HG03025 (cell line): ENCODE measurements at regions not wholly inside any gene's neighbourhood (a gene's known extent, or its start where the extent isn't known, plus 50 kb on each side); places are given as distances from the start of the nearest gene placed in this dataset.
A peak's percentile ranks its signal among the peaks of the same experiment; 100 is the strongest.

Experiments used
- ATAC-seq: cut with Tn5 transposase; IDR thresholded peaks from one replicate; pipeline ENCODE4 v1.9.1; 2021; ENCODE audit warnings: mild to moderate bottlenecking, moderate library complexity; ENCODE audit not compliant: unreplicated experiment, low FRiP score

DNA sequence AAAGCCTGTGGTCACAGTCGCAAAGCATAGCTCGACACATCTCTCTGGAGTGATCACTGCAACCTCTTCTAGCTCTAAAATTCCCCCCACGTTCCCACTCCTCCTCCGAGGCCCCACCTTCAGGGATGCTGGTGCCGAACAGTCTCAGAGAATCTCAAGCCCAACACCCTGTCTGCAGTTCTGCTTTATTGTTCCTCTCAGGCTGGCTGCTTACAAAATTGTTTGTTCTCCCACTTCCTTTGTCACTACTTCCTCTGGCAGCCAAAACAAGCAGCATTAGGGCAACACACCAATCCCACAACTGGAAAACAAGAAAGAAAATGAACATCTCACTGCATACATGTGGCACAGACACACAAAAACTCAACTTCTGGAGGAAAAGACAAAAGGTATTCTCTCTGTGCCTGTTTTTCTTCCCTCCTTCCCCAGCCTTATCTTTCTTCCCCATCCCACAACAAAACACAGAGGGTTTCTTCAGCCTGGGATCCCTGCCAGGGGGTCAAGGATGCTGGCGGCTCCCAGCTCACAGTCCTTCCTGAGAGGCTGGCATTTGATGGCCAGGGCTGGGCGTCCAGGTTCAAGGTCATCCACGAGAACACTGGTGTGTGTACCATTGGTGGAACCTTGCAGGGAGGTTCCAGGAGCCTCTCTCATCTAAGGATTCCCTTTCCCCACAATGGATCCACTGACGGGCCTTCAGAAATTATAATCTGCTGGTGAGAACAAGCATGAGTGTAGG lies 108.4 kb downstream of the TMCO5A start:
- ATAC-seq = no peak

- ATAC-seq = no peak
Measured at GRCh38 chr15:38046257-38047051, 112.0 kb downstream of the TMCO5A start.

DNA sequence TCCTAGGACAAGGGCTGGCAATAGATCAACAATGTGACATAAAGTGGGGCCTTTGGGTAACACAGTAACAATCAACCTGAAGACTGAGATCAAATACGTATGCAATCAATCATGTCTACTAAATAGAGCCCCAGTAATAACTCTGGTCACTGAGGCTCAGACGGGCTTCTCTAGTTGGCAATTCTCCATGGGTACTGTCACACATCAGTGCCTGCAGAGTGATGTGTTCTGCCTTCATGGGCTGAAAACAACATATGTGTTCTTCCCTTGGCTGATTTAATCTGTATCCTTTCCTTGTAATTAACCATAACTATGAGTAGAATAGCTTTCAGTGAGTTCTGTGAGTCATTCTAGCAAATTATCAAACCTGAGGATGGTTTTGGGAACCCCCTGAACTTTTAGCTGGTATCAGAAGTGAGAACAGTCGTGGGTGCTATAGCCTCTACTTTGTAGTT lies 113.6 kb downstream of the TMCO5A start:
- no peak for ATAC-seq

GRCh38 chr15:38049891-38050290 lies 115.5 kb downstream of the TMCO5A start:
- no peak for ATAC-seq

DNA sequence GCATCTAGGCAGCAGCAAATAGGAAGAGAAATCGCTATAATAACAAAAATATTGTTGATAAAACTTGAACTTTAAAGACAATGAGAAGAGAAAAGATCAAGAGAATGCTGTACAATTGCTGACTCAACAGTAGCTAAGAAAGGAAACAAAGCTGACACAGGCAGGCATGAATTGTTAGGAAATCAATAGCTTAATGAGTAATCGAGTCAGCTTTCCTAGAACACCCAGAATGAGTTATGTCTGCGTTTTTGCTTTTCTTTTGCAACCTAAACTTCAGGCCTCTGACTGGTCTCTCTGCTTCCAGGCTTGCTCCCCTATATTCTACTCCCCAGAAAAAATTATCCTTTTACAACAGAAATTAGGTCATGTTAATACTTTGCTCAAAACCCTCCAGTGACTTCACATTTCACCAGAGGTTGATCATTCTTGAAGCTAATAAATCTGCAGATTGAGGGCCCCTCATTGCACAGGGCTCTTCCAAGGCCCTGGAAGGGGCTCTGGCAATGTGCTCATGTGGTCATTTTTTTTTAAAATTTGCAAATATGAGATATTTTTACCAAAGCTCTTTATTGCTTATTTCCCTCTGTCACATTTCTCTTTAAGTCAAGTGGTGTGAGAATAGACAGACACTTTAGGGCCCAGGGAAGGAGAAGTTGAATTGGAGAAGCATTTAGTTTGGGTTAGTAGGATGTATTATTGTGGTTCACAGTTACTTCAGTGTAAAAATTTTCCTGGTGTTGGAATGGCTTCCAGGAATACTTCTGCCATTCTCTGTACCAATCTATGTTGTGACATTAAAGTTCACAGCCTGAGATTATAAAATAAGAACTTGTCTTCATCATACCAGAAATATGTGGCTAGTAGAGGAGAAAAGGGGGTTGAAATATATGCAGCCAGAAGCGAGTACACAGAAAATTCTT lies 116.3 kb downstream of the TMCO5A start:
- ATAC-seq = no peak

DNA sequence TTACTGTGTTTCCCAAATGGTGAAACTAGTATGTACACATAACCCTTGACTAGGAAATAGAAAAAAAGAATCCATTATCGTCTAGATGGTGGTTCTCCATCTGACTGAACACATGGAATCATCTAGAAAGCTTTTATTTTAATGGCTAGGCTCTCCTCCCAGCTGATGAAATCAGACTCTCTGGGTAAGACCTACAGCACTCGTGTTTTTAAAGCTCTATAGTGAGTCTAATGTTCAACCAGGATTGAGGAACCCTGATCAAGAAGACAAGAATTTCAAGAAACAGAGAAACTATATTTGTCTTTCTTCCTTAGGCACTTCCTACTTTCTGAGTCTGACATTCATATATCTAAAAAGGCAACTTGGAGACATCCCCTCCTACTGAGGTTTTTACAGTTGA lies 118.8 kb downstream of the TMCO5A start:
- ATAC-seq = no peak

DNA sequence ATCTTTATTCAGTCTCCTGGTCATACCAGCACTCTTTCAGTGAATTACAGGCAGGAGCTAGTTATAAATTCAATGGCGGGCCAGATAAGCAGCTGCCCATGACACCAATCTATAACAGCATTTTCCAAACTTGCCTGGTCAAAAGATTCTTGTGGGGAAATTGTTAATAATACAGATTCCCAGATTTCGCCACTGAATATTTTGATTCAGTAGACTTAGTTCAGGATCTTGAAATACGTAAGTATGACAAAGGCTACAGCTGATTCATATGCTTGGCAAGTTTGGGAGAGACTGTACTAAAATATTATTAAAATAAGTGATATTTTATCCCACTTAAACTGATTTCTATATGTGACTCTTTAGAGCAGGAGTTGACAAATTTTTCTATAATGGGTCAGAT lies 119.3 kb downstream of the TMCO5A start:
- ATAC-seq = no peak

DNA sequence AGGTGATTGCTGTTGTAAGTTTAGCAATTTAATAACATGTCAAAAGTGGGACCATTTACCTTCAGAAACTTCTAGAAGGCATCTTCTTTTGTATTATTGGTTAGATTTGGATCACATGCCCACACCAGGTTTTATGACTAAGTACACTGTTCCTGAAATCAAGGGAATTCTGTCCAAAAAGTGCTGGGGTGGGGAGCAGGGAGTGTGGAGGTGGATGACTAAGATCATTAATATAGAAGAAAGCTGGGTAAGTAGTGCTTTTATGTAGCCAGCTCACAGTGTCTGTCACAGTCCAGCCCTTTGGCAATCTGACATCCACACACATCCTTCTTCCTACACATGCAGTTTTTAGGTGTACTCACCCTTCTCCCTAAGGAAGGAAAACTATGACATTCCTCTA lies 120.0 kb downstream of the TMCO5A start:
- ATAC-seq = no peak

- ATAC-seq = no peak
Measured at GRCh38 chr15:38058596-38059075, 124.2 kb downstream of the TMCO5A start.

- ATAC-seq = no peak
Measured at GRCh38 chr15:38059665-38060064, 125.2 kb downstream of the TMCO5A start.

DNA sequence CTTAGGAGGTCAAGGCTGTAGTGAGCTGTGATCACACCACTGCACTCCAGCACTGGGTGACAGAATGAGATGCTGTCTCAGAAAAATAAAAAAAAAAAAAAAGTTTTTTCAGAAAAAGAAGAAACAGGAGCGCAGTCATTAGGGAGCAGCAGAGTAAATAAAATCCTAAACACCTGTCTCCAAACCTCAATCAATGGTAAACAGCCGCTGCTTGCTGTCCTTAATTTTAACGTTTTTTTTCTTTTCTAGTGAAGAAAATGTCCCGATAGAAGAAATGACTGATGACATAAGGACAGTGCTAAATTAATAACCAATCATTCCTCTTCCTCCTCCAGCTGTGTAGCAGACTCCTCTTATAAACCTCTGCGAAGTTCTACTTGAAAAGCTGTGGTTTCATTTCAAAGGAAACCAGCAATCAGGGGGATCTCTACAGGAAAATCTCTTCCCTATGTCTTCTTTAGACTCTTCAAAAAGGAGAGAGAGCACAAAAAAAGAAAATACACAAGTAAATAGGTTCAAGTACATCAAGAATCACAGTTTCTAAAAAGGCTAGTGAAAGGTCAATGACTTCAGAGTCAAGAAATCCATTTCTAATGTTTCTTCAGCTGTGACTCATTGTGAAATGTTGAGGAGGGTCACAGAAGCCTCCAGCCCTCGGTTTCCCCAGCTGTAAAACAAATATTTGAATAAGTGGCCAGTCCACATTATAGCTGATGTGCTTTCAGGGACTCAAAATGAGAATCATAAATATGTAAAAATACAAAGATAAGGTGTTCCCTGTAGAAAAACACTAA lies 127.6 kb downstream of the TMCO5A start:
- ATAC-seq = no peak

GRCh38 chr15:38062696-38063095 lies 128.3 kb downstream of the TMCO5A start:
- no peak for ATAC-seq

- ATAC-seq = no peak
Measured at GRCh38 chr15:38065721-38066345, 131.4 kb downstream of the TMCO5A start.

DNA sequence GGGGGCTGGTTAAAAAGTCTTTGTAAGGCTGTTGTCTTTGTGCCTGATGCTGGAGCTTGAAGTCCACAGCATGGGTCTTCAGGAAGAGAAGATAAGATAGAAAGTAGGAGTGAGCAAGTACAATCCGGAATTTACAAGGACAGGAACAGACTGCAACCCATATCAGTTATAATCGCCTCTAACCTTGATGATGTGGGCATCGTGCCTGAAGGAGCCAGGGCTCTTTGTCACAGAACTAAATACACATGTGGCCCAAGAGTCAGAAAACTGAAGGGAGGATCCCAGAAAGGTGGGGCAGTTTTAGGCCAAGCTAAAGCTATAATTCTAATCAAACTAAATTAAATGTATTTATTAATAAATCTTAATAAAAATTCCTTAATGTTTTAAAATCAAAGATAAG lies 132.2 kb downstream of the TMCO5A start:
- no peak for ATAC-seq

- ATAC-seq = peak; percentile 70
Measured at GRCh38 chr15:38068626-38069391, 134.4 kb downstream of the TMCO5A start.

DNA sequence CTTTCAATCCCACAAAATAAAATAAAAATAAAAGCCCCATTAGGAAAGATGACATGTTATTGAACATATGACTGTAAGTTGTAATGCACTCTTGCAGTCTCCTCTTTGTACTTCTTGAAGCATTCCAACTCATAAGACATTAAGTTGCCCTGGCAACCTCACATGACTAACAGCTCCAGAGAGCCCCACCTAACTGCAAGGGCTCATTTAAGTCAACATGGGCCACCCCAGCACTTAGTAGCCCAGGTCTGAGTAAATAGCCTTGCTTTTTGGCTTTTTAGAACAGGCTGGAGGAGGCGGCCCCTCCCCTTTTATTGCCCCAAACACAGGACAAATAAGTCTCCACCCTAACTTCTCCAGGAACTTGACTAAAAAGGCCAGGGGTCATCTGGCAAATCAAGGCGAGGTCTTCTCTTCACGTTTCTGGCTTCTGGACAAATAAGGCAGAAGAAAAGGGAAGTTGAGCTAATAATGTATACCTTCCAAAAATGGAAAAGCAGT lies 135.1 kb downstream of the TMCO5A start:
- ATAC-seq = no peak

DNA sequence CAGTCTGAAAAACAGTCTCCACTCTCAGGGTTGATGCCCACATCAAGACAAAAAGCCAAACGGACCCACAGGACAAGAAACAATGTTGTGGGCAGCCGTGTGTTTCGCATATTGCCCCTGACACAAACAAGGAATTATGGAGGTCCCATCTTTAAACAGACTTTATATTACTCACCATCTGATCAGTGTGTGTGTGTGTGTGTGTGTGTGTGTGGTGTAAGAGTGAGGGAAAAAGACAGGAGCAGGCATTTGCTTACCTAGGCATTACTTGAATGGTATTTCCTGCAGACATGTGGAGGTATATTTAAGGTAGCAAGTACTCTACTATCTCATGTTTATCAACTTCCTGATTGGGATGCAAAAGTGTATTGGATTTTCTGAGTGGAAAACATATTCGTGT lies 136.3 kb downstream of the TMCO5A start:
- ATAC-seq = no peak

- no peak for ATAC-seq
Measured at GRCh38 chr15:38071211-38071972, 137.0 kb downstream of the TMCO5A start.
